ENCODE measurements at regions not wholly inside any gene's neighbourhood (a gene's known extent, or its start where the extent isn't known, plus 50 kb on each side); places are given as distances from the start of the nearest gene placed in this dataset.

- H3K27ac ChIP-seq (ENCODE audit: low read length): no peak overlapping the region
- no peak overlapping the region for H3K27ac Mint-ChIP-seq
- H3K27me3 ChIP-seq (replicated peaks in 1 of 2; ENCODE audit: control insufficient read depth in 2 of 2, extremely low read depth in 1 of 2, insufficient read depth in 2 of 2, low read length in 1 of 2): no peaks in the 10 kb centered on the region
- no peaks in the 10 kb centered on the region for H3K27me3 Mint-ChIP-seq
- no peaks in the 10 kb centered on the region for H3K9me3 ChIP-seq
- H3K4me3 ChIP-seq (ENCODE audit: control insufficient read depth in 1 of 2, extremely low read depth in 1 of 2, low read length in 1 of 2): no peak overlapping the region
- H3K4me1 ChIP-seq (ENCODE audit: control insufficient read depth in 1 of 2, extremely low read depth in 1 of 2, insufficient read depth in 2 of 2, low read length in 2 of 2): no peaks in the 10 kb centered on the region
- no peak for DNase-seq
- CTCF ChIA-PET: no interaction called here
- H3K9me3 Mint-ChIP-seq: peaks cover 0 to 3% (median 0%) of the 10 kb centered on the region in 3 donors
- no peaks in the 10 kb centered on the region for H3K36me3 Mint-ChIP-seq
- POLR2A ChIA-PET: no interaction called here
- ATAC-seq (replicated peaks in 1 of 4): no peak
- no peak overlapping the region for H3K4me3 Mint-ChIP-seq
- no CpG with 5 or more reads among the region's 2 CpGs for WGBS (ENCODE audit: insufficient coverage)
- no peaks in the 10 kb centered on the region for H3K36me3 ChIP-seq (ENCODE audit: control insufficient read depth in 2 of 2, extremely low read depth in 1 of 2, insufficient read depth in 1 of 2, low read length in 1 of 2)
- no peaks in the 10 kb centered on the region for H3K4me1 Mint-ChIP-seq
Observed at GRCh38 chr13:105541565-105541964, 993.9 kb downstream of the EFNB2 start.

- no peak overlapping the region for H3K27ac ChIP-seq (ENCODE audit: low read length)
- H3K4me1 ChIP-seq (ENCODE audit: control insufficient read depth in 1 of 2, extremely low read depth in 1 of 2, insufficient read depth in 2 of 2, low read length in 2 of 2): no peaks in the 10 kb centered on the region
- H3K27me3 ChIP-seq (replicated peaks in 1 of 2; ENCODE audit: control insufficient read depth in 2 of 2, extremely low read depth in 1 of 2, insufficient read depth in 2 of 2, low read length in 1 of 2): no peaks in the 10 kb centered on the region
- WGBS (ENCODE audit: insufficient coverage): 81% methylated on average over 4 of the region's 4 CpGs
- no peak overlapping the region for H3K27ac Mint-ChIP-seq
- no peak overlapping the region for H3K4me3 ChIP-seq (ENCODE audit: control insufficient read depth in 1 of 2, extremely low read depth in 1 of 2, low read length in 1 of 2)
- H3K27me3 Mint-ChIP-seq: no peaks in the 10 kb centered on the region
- no peaks in the 10 kb centered on the region for H3K36me3 ChIP-seq (ENCODE audit: control insufficient read depth in 2 of 2, extremely low read depth in 1 of 2, insufficient read depth in 1 of 2, low read length in 1 of 2)
- no peak overlapping the region for H3K4me3 Mint-ChIP-seq
- POLR2A ChIA-PET: no interaction called here
- H3K36me3 Mint-ChIP-seq: no peaks in the 10 kb centered on the region
- H3K4me1 Mint-ChIP-seq: no peaks in the 10 kb centered on the region
- H3K9me3 ChIP-seq: no peaks in the 10 kb centered on the region
- CTCF ChIA-PET: no interaction called here
- DNase-seq (no peak), ATAC-seq (replicated peaks in 1 of 4) (no peak)
- H3K9me3 Mint-ChIP-seq: peaks cover 0 to 6% (median 0%) of the 10 kb centered on the region in 3 donors
Observed at GRCh38 chr13:105538346-105538745, 997.1 kb downstream of the EFNB2 start.

- no peaks in the 10 kb centered on the region for H3K27me3 ChIP-seq (replicated peaks in 1 of 2; ENCODE audit: control insufficient read depth in 2 of 2, extremely low read depth in 1 of 2, insufficient read depth in 2 of 2, low read length in 1 of 2)
- ChIA-PET CTCF (no interaction called here), POLR2A (no interaction called here)
- Mint-ChIP-seq H3K9me3 (peaks cover 0 to 6% (median 4%) of the 10 kb centered on the region in 3 donors), H3K27ac (no peak overlapping the region), H3K4me1 (no peaks in the 10 kb centered on the region), H3K36me3 (no peaks in the 10 kb centered on the region), H3K4me3 (no peak overlapping the region), H3K27me3 (no peaks in the 10 kb centered on the region)
- no peaks in the 10 kb centered on the region for H3K36me3 ChIP-seq (ENCODE audit: control insufficient read depth in 2 of 2, extremely low read depth in 1 of 2, insufficient read depth in 1 of 2, low read length in 1 of 2)
- DNase-seq: no peak
- H3K4me1 ChIP-seq (ENCODE audit: control insufficient read depth in 1 of 2, extremely low read depth in 1 of 2, insufficient read depth in 2 of 2, low read length in 2 of 2): no peaks in the 10 kb centered on the region
- no peaks in the 10 kb centered on the region for H3K9me3 ChIP-seq
- no peak overlapping the region for H3K27ac ChIP-seq (ENCODE audit: low read length)
- 84% methylated on average over 2 of the region's 7 CpGs for WGBS (ENCODE audit: insufficient coverage)
- H3K4me3 ChIP-seq (ENCODE audit: control insufficient read depth in 1 of 2, extremely low read depth in 1 of 2, low read length in 1 of 2): no peak overlapping the region
- ATAC-seq (replicated peaks in 1 of 4): no peak
Observed at GRCh38 chr13:105537113-105537512, 998.3 kb downstream of the EFNB2 start.

GRCh38 chr13:105530468-105530867 lies 1005.0 kb downstream of the EFNB2 start:
- Histone ChIP-seq H3K36me3 (ENCODE audit: control insufficient read depth in 2 of 2, extremely low read depth in 1 of 2, insufficient read depth in 1 of 2, low read length in 1 of 2) (no peaks in the 10 kb centered on the region), H3K27me3 (replicated peaks in 1 of 2; ENCODE audit: control insufficient read depth in 2 of 2, extremely low read depth in 1 of 2, insufficient read depth in 2 of 2, low read length in 1 of 2) (no peaks in the 10 kb centered on the region), H3K27ac (ENCODE audit: low read length) (no peak overlapping the region), H3K9me3 (no peaks in the 10 kb centered on the region), H3K4me3 (ENCODE audit: control insufficient read depth in 1 of 2, extremely low read depth in 1 of 2, low read length in 1 of 2) (no peak overlapping the region), H3K4me1 (ENCODE audit: control insufficient read depth in 1 of 2, extremely low read depth in 1 of 2, insufficient read depth in 2 of 2, low read length in 2 of 2) (no peaks in the 10 kb centered on the region)
- no peak for ATAC-seq (replicated peaks in 1 of 4)
- H3K27me3 Mint-ChIP-seq: peaks cover 0 to 4% of the 10 kb centered on the region in 2 donors
- POLR2A ChIA-PET: no interaction called here
- no peak for DNase-seq
- no peaks in the 10 kb centered on the region for H3K4me1 Mint-ChIP-seq
- no peak overlapping the region for H3K27ac Mint-ChIP-seq
- no CpG with 5 or more reads among the region's 3 CpGs for WGBS (ENCODE audit: insufficient coverage)
- H3K4me3 Mint-ChIP-seq: no peak overlapping the region
- H3K9me3 Mint-ChIP-seq: peaks cover 0 to 4% (median 3%) of the 10 kb centered on the region in 3 donors
- CTCF ChIA-PET: no interaction called here
- H3K36me3 Mint-ChIP-seq: no peaks in the 10 kb centered on the region

- Histone ChIP-seq H3K4me1 (ENCODE audit: control insufficient read depth in 1 of 2, extremely low read depth in 1 of 2, insufficient read depth in 2 of 2, low read length in 2 of 2) (no peaks in the 10 kb centered on the region), H3K27me3 (replicated peaks in 1 of 2; ENCODE audit: control insufficient read depth in 2 of 2, extremely low read depth in 1 of 2, insufficient read depth in 2 of 2, low read length in 1 of 2) (no peaks in the 10 kb centered on the region), H3K27ac (ENCODE audit: low read length) (no peak overlapping the region), H3K4me3 (ENCODE audit: control insufficient read depth in 1 of 2, extremely low read depth in 1 of 2, low read length in 1 of 2) (no peak overlapping the region), H3K36me3 (ENCODE audit: control insufficient read depth in 2 of 2, extremely low read depth in 1 of 2, insufficient read depth in 1 of 2, low read length in 1 of 2) (no peaks in the 10 kb centered on the region), H3K9me3 (no peaks in the 10 kb centered on the region)
- 92% methylated on average over 2 of the region's 5 CpGs for WGBS (ENCODE audit: insufficient coverage)
- ATAC-seq (replicated peaks in 1 of 4) (no peak), DNase-seq (no peak)
- Mint-ChIP-seq H3K4me3 (no peak overlapping the region), H3K27ac (no peak overlapping the region), H3K36me3 (no peaks in the 10 kb centered on the region), H3K27me3 (peaks cover 0 to 9% of the 10 kb centered on the region in 2 donors), H3K9me3 (no peaks in the 10 kb centered on the region), H3K4me1 (no peaks in the 10 kb centered on the region)
- POLR2A ChIA-PET: no interaction called here
- CTCF ChIA-PET: no interaction called here
Observed at GRCh38 chr13:105527127-105527526, 1008.3 kb downstream of the EFNB2 start.

GRCh38 chr13:105519771-105520170 lies 1015.7 kb downstream of the EFNB2 start:
- no peaks in the 10 kb centered on the region for H3K4me1 Mint-ChIP-seq
- no peak overlapping the region for H3K27ac Mint-ChIP-seq
- Histone ChIP-seq H3K9me3 (no peaks in the 10 kb centered on the region), H3K36me3 (ENCODE audit: control insufficient read depth in 2 of 2, extremely low read depth in 1 of 2, insufficient read depth in 1 of 2, low read length in 1 of 2) (no peaks in the 10 kb centered on the region), H3K4me3 (ENCODE audit: control insufficient read depth in 1 of 2, extremely low read depth in 1 of 2, low read length in 1 of 2) (no peak overlapping the region), H3K27ac (ENCODE audit: low read length) (no peak overlapping the region), H3K4me1 (ENCODE audit: control insufficient read depth in 1 of 2, extremely low read depth in 1 of 2, insufficient read depth in 2 of 2, low read length in 2 of 2) (no peaks in the 10 kb centered on the region), H3K27me3 (replicated peaks in 1 of 2; ENCODE audit: control insufficient read depth in 2 of 2, extremely low read depth in 1 of 2, insufficient read depth in 2 of 2, low read length in 1 of 2) (no peaks in the 10 kb centered on the region)
- POLR2A ChIA-PET: no interaction called here
- WGBS (ENCODE audit: insufficient coverage): no CpG with 5 or more reads among the region's 1 CpG
- no peaks in the 10 kb centered on the region for H3K9me3 Mint-ChIP-seq
- H3K4me3 Mint-ChIP-seq: no peak overlapping the region
- CTCF ChIA-PET: no interaction called here
- ATAC-seq (replicated peaks in 1 of 4) (no peak), DNase-seq (no peak)
- H3K36me3 Mint-ChIP-seq: no peaks in the 10 kb centered on the region
- no peaks in the 10 kb centered on the region for H3K27me3 Mint-ChIP-seq

GRCh38 chr13:105518086-105518485 lies 1017.4 kb downstream of the EFNB2 start:
- H3K9me3 Mint-ChIP-seq: no peaks in the 10 kb centered on the region
- DNase-seq: no peak
- no peak overlapping the region for H3K4me3 Mint-ChIP-seq
- H3K4me3 ChIP-seq (ENCODE audit: control insufficient read depth in 1 of 2, extremely low read depth in 1 of 2, low read length in 1 of 2): no peak overlapping the region
- no peak overlapping the region for H3K27ac Mint-ChIP-seq
- H3K36me3 Mint-ChIP-seq: no peaks in the 10 kb centered on the region
- H3K36me3 ChIP-seq (ENCODE audit: control insufficient read depth in 2 of 2, extremely low read depth in 1 of 2, insufficient read depth in 1 of 2, low read length in 1 of 2): no peaks in the 10 kb centered on the region
- no peak overlapping the region for H3K27ac ChIP-seq (ENCODE audit: low read length)
- ATAC-seq (replicated peaks in 1 of 4): no peak
- H3K27me3 ChIP-seq (replicated peaks in 1 of 2; ENCODE audit: control insufficient read depth in 2 of 2, extremely low read depth in 1 of 2, insufficient read depth in 2 of 2, low read length in 1 of 2): no peaks in the 10 kb centered on the region
- H3K4me1 ChIP-seq (ENCODE audit: control insufficient read depth in 1 of 2, extremely low read depth in 1 of 2, insufficient read depth in 2 of 2, low read length in 2 of 2): no peaks in the 10 kb centered on the region
- no peaks in the 10 kb centered on the region for H3K9me3 ChIP-seq
- H3K4me1 Mint-ChIP-seq: no peaks in the 10 kb centered on the region
- POLR2A ChIA-PET: no interaction called here
- CTCF ChIA-PET: no interaction called here
- 88% methylated on average over 4 of the region's 4 CpGs for WGBS (ENCODE audit: insufficient coverage)
- H3K27me3 Mint-ChIP-seq: no peaks in the 10 kb centered on the region
